ENCODE measurements at regions not wholly inside any gene's neighbourhood (a gene's known extent, or its start where the extent isn't known, plus 50 kb on each side); places are given as distances from the start of the nearest gene placed in this dataset.

- TF ChIP-seq CTCF (IDR thresholded peaks at IDR 0.05): no peak
- TF ChIP-seq POLR2A (IDR thresholded peaks at IDR 0.05): no peak
Observed at GRCh38 chr7:124440081-124440480, 325.5 kb downstream of the GPR37 start.

Data from lower leg skin (tissue), 3 donors.